Head of caudate nucleus (tissue), 42 donors: ENCODE measurements at regions not wholly inside any gene's neighbourhood (a gene's known extent, or its start where the extent isn't known, plus 50 kb on each side); places are given as distances from the start of the nearest gene placed in this dataset.

ENCODE experiments used
- DNase-seq, 42 donors: peaks; one replicate each; pipeline versions ENCODE4 v3.0.0 to v3.0.0-alpha.2; 2020 to 2021; ENCODE audit warnings: mixed read lengths in 7 of 42
- intact Hi-C: fragments of 100-400 bp; cut with DNase I; formaldehyde crosslinking; loops from one replicate; pipeline ENCODE4 v1.15.0; 2022

DNA sequence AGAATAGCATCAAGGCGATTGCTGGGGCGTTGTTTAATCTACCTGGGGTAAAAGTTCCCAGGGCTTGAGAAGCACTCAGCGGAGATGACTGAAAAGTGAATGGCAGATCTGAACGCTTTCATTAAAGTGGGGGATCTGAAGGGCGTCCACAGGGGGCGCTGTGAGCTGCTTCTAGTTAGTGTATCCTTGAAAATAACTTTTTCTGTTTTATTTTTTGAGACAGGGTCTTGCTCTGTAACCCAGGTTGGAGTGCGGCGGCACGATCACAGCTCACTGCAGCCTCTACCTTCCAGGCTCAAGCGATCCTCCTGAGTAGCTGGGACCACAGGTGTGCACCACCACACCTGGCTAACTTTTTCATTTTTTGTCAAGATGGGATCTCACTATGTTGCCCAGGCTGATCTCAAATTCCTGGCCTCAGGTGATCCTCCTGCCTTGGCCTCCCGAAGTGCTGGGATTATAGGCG is 360.4 kb downstream of the SEC14L1 start:
- intact Hi-C loops = no loop called here
- DNase-seq = peak in 4 of 42 donors; percentile 10 to 44 (median 30)

DNA sequence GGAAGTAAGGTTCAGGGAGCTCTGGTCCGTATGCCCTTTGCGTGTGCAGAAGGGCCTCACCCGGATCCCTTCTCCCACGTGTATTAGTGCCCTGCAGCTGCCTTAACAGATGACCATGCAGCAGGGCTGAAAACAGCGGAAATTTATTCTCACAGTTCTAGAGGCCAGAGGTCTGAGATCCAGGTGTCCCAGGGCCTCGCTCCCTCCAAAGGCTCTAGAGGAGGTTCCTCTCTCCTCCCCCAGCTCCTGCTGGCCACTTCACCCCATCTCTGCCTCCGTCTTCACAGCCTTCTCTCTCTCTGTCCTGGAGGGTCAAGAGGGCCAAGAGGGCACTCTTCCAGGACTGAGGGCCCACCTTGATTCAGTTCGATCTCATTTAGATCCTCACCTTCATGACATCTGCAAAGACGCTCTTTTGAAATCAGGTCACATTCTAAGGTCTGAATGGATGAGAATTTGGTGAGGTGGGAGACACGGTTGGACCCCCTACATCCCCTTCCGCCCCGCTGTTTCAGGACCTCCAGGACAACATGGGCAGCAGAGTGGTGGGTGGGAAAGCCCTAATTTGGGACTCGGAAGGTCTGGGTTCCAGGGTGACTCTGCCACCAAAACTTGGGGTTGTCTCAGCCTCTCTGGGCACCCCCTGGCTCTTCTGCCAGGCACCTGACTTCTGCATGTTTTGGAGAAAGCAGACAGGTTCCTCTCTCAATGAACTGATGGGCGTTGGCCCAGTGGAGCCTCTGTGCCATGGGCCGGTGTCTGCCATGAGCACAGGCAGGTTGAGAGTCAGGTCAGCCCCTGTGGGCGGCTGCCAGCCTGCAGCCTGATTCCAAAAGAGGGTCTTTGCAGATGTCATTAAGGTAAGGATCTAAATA is 361.2 kb downstream of the SEC14L1 start:
- peak in 5 of 42 donors; percentile 8 to 34 (median 19) for DNase-seq
- intact Hi-C loops = no loop called here

DNA sequence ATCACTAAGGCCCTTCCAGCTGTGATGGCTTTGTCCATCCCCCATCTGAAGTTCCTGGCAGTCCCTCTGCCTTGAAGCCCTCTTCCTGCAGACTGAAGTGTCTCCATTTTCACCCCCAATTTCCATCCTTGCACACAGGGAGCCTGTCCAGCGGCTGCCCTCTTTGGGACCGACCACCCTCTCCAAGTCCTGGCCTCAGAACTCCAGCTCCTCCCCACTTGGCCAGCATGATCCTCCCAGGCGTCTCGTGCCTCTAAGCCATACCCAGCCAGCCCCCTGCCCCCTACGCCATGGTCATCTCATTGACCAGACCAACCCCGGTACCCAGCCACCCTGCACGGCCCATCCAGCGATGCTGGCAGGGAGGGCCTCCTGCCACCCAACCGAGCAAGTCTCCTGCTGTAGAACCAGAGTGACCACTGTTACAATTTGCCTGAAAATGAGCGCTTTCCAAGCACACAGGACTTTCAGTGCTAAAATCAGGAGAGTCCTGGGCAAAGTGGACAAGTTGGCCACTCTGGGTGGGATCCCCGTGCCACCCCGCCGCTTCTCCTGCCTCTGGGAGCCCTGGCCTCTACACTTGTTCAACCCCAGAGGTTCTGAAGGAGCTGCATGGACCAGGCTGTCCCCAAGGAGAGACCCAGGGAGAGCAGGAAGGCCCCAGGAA is 362.0 kb downstream of the SEC14L1 start:
- DNase-seq = peak in 6 of 42 donors; percentile 5 to 24 (median 18)
- intact Hi-C loops = no loop called here

DNA sequence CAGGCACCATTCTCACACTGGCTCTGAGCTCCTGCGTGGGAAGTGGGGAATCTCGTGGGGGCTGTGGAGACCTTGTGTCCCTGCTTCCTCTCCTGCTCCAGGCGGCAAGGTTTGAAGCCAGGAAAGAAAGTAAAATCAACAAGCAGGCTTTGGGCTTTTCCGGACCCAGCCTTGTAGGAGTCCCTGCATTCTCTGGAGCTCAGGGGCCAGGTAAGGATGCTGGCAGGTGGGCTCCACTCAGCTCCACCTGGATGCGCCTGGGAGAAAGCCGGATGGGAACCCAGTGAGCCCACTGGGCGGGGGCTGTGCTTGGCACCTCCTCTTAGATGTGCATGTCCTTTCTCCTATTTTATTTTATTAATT is 362.5 kb downstream of the SEC14L1 start:
- intact Hi-C loops = no loop called here
- peak in 6 of 42 donors; percentile 0 to 36 (median 14) for DNase-seq

DNA sequence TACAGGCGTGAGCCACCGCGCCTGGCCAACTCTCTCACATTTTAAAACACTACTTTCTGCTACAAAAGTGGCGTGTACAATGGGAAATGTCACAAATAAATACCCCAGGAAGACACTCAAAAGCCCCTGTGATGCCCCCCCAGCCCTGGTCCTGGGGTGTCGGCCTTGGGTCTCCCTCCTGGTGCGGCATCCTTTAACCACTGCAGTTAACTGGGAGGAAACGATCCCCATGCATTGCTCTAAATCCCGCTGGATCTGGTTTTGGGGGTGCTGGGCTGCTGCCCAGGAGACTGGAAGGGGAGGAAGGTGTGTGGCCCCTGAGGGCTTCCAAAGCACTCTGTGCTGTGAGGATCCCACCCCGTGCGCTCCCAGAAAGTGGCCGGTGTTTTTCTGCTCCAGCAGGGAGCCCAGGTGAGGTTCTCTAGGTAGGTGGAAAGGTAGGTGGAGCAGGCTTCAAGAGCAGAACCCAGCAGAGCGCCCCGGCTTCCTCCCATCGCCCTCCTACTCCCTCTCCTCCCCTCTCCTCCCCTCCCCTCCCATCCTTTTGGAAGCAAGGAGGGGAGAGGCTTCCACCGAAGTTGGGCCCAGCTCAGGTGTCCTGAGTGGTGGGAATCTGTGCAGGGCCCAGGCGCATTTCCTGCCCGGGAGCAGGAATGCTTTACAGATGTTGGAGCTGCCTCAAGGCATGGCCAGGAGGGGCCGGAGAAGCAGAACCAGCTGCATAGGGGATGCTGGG is 363.3 kb downstream of the SEC14L1 start:
- peak in 7 of 42 donors; percentile 1 to 29 (median 9) for DNase-seq
- intact Hi-C loops = no loop called here

DNA sequence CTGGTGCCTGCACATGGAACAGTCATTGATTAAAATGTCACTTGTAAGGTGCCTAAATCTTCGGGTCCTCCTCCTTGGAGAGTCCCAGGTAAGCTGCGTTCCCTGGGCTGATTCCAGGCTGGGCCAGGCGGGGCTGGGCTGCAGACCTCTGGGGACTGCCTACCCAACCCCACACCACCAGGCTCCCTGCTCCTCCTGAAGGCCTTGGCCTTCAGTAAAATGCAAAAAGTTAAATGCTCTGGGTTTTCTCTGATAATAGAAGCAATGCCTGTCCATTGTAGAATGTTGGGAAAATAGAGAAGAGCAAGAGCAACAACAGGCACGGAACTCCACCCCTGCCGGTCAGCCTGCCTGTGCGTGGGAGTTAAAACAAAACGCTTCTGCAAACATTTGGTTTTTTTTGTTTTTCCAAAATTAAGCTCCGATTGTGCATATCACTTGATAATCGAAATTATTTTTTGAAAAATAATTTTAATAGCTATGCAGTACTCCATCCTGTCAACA is 363.9 kb downstream of the SEC14L1 start:
- intact Hi-C loops = no loop called here
- DNase-seq = peak in 6 of 42 donors; percentile 4 to 36 (median 14)

DNA sequence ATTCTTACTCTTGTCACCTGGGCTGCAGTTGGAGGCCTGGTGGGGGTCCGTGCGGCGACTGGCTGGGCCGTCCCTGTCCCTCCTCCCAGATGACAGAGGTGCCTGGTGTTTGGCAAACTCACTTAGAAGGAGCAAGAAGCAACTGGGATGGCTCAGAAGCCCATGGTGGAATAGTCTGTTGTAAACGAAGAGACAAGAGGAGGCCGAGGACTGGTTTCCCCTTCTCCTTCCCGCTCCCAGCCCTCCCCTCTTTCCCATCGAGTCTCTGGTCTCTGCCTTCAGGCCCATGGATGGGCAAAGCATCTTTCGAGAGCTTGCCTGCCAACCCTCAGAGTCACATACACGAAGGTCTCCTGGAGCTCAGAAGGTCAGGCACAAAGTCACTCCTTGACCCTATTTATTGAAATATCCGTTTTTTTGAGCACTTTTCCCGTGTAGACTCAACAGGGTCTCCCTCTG is 364.4 kb downstream of the SEC14L1 start:
- intact Hi-C loops = no loop called here
- peak in 6 of 42 donors; percentile 2 to 30 (median 16) for DNase-seq

DNA sequence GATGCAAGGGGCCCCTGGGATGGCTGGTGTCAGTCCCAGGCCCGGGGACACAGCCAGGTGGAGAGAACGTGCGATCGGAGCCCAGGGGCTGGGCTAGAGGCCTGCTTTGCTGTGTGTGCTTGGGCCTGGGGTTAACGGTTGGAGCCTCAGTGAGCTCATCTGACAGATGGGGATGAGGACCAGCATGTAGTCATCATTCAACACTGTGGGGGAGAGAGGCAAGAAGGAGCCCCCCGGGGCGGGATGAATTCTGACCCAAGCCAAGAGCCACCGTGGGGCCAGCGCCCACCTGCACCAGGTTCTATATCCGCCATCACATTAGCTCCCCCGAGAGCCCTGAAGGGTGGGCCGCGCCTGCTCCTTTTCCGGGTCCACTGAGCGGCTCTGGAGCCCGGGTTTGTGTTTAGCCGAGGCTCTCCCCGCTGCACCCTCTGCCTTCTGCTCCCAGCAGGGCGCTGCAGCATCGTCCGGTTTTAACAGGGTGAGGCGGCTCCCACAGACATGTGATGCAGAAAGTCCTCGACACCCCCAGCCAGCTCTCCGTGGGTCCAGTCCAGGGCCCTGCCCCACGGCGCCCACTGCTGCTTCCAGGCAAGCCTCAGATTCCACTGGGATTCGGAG is 365.7 kb downstream of the SEC14L1 start:
- intact Hi-C loops = no loop called here
- DNase-seq = peak in 6 of 42 donors; percentile 8 to 43 (median 16)

DNA sequence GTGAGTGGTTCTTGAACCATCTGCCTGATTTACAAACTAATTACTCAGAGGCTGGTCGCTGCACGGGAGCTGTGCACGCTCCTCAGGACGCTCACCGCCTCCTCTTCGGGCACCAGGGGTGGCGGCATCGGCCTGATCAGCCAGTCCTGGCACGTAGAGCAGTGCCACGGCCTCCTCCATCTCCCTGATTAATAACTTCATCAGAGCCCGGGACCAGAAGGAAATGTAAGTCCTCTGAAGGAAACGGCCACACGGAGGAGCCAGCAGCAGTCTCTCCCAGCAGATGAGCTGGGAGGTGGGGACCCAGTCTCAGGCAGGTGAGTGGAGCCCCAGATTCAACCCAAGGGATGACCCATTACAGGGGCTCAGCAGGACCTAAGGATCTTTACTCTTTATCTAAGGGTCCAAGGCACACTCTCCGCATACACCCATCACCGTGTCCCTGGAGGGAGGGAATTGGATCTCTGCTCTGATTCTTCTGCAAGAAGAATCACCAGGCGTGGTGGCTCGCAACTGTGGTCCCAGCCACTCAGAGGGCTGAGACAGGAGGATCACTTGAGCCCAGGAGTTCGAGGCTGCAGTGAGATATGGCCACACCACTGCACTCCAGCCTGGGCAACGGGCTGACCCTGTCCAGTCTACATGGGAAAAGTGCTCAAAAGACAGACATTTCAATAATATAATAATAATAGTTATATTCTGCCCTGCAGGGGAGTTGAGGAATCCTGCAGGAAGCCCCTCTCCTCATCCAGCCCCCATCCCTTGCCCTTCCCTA is 366.5 kb downstream of the SEC14L1 start:
- intact Hi-C loops = no loop called here
- peak in 7 of 42 donors; percentile 7 to 41 (median 23) for DNase-seq

DNA sequence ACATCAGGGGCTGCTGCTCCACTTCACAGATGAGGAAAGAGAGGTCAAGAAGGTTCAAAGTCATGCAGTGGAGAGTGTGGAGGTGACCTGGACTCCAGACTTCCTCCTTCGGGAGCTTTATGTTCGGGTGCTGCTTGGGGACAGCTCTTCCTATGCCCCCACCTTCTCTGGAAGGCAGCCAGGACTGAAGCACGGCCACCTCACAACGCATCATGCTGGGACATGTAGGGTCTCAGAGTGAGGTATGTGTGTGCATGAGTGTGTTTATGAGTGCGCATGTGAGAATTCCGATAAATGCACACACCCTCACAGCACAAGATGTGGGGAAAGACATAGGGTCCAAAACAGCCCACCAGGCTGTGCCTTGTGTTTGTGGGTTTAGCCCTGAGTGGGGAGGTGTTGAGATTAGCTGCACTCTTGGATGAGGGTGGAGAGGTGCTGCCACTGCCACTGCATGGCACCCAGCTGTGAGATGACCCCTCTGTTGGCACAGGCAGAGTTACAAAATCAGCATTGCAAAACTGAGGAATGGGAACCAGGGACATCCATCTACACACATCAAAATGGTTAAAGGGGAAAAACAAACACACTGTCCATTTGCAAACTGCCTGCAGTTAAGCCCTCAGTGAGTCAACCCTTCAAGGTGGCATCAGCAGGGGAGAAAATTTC is 367.4 kb downstream of the SEC14L1 start:
- DNase-seq = peak in 3 of 42 donors; percentile 7 to 25 (median 8)
- intact Hi-C loops = no loop called here

DNA sequence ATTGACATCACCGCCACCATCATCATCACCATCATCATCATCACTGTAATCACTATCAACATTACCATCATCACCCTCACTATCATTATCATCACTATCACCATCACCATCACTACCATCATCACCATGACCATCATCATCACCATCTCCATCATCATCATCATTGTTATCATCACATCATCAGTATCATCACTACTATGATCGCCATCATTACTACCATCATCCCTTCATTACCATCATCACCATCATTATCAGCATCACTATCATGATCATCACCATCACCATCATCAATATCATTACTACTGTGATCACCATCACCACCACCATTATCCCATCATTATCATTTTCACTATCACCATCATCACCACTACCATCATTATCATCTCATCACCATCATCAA is 368.3 kb downstream of the SEC14L1 start:
- intact Hi-C loops = no loop called here
- no peak for DNase-seq

DNA sequence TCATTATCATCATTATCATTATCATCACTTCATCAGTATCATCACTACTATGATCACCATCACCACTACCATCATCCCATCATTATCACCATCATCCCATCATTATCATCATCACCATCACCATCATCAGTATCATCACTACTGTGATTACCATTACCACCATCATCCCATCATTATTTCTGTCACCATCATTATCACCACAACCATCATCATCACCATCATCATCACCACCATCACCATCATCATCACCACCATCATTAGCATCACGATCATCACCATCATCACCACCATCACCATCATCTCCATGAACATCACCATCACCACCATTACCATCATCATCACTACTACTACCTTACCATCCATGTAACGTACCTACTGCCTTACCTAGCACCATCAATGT is 368.8 kb downstream of the SEC14L1 start:
- intact Hi-C loops = no loop called here
- no peak for DNase-seq

DNA sequence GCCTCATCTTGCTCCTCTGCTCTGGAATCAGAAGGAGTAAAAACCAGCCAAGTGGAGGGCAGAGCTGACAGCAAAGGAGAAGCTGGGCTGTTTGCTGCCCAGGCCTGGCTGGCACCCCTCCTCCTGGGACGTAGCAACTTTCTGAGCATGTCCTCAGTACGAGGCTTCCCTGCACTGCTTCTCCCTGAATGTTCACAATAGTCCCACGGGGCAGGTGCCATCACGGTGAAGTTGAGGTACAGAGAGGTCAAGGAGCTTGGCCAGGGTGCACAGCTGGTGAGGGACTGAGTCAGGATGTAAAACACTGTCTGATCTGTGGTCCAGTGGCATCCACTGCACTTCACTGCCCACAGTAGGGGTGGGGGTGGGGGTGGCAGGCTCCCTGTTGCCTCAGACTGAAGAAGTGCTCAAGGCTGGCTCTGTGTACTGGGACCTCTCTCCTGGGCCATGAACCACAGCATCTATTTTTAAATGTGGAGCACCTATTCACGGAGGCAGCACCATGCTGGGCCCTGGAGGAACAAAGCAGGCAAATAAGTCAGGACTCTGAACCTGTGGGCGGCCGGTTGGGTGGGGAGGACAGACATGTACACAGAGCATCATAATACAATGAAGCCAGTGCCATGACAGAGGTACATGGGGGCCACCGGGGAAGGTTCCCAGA is 369.5 kb downstream of the SEC14L1 start:
- intact Hi-C loops = no loop called here
- peak in 5 of 42 donors; percentile 1 to 35 (median 3) for DNase-seq

DNA sequence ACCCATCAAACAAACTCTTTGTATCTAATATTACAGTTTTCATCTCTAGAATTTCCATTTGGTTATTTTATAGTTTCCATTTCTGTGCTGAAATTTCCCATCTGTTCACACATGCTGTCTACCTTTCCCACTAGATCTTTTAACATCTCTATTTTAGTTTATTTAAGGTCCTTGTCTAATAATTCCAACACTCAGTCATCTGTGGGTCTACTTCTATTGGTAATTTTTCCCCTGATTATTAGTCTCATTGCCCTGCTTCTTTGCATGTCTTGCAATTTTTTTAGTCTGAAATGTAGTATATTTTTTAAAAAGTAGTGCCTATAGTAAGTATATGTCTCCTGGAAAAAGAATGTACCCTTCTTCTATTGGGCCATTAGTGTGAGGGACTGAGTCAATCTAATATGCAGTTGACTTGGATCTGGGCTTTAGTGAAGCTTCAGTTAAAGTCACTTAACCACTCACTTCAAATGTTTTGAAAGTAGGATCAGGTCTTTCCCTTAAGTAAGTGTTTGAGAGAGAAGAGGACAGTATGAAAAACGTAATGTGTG is 370.8 kb downstream of the SEC14L1 start:
- no peak for DNase-seq
- intact Hi-C loops = no loop called here

DNA sequence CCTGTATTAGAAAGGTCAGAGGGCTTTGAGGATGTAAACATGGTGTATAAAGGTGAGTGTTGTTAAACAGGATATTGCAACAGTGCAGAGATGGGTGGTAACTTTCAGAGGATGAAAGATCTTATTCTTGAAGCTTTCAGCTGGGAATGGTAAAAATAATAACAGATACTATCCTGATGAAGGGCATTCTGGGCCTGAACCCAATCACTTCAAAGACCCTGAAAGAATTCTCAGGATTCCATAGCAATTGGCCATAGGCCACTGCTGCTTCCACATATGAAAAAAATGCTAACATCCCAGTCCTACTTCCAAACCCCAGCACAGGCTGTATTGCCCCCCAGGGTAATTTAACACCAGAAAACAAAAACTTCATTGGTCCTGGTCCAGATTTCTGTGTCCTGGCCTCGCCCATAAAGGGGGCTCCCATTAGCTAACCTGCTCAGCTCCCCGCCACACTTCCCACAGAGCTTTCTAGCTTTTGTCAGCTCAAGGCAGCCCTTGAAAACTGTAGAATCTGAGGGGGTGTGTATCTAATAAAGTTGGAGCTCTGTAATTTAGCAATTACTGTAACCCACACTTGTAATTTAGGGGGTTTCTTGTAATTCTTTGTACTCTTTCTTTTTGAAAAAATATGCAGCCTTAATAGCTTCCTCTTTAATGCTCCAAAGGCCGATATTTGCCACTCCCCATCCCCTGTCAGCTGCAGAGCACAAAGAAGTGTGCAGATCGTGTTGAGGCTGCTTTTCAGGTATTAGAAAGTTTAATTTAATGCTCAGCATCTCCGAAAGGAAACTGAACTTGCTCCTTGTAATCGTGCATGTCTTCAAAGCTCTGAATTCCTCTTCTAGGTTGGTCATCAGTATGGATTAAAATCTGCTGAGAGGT is 371.5 kb downstream of the SEC14L1 start:
- DNase-seq = peak in 11 of 42 donors; percentile 17 to 65 (median 34)
- intact Hi-C loops = no loop called here

DNA sequence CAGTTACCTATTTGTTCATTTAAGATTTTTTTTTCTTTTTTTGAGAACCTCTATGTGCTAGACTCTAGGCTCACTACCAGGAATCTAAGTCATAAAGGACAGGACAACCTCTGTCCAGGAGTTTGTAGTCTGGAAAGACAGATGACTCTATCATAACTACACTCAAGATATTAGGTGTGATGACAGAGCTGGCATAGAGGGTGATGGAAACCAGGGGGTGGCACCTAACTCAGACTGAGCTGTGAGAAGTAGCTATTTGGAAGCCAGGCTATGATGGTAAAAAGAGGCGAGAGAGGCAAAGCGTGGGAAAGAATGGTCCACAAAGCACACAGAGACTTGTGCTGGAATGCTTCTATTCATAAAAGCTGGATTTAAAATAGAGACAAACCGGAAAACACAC is 372.3 kb downstream of the SEC14L1 start:
- peak in 6 of 42 donors; percentile 18 to 59 (median 27) for DNase-seq
- intact Hi-C loops = no loop called here
